Gastroesophageal sphincter (tissue), 3 donors: ENCODE measurements at regions not wholly inside any gene's neighbourhood (a gene's known extent, or its start where the extent isn't known, plus 50 kb on each side); places are given as distances from the start of the nearest gene placed in this dataset.

ENCODE experiments used
- EP300 ChIP-seq: sonication (generic); formaldehyde crosslinking; IDR thresholded peaks from one replicate; pipeline ENCODE4 v1.6.1; 2017; ENCODE audit warnings: antibody characterized with exemption, mild to moderate bottlenecking
- POLR2A ChIP-seq, 2 donors: fragments of 450-650 bp; IDR thresholded peaks; one replicate each; pipeline ENCODE4 v1.6.1; 2017; ENCODE audit warnings: antibody characterized with exemption in 2 of 2, mild to moderate bottlenecking in 2 of 2, moderate library complexity in 1 of 2
- POLR2AphosphoS5 ChIP-seq: sonication (generic); formaldehyde crosslinking; IDR thresholded peaks from one replicate; pipeline ENCODE4 v1.6.1; 2017; ENCODE audit warnings: antibody characterized with exemption
- TF ChIP-seq, protein P1 (sequence below), 4 experiments: fragments of 200-600 bp in 2 of 4; fragments of 450-650 bp in 2 of 4; sonication (generic) in 1 of 4; IDR thresholded peaks; one replicate each; pipeline ENCODE4 v1.5.1; 2017 to 2019; ENCODE audit warnings: antibody characterized with exemption in 4 of 4, mild to moderate bottlenecking in 2 of 4, moderate library complexity in 2 of 4

DNA sequence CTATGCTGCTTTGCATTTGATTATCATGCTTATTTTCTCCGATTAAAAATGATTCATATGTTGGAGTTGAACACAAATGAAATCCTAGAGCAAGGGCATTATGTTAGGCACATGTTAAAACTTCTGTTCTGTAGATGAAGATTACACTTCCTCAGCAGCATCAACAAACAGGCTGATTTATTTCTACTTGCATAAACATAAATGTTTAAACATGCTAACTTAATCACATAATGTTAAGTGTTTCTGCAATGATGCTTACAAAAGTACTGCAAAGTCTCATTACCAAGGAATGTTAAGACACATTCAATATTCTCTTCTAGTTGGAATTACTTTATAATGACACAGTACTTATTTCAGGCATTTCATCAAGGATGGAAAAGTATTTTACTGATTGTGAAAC is 770.8 kb downstream of the ANKRD7 start:
- TF ChIP-seq POLR2A (IDR thresholded peaks at IDR 0.05) (no peak), POLR2AphosphoS5 (no peak), EP300 (no peak)
- TF ChIP-seq, protein P1, sequence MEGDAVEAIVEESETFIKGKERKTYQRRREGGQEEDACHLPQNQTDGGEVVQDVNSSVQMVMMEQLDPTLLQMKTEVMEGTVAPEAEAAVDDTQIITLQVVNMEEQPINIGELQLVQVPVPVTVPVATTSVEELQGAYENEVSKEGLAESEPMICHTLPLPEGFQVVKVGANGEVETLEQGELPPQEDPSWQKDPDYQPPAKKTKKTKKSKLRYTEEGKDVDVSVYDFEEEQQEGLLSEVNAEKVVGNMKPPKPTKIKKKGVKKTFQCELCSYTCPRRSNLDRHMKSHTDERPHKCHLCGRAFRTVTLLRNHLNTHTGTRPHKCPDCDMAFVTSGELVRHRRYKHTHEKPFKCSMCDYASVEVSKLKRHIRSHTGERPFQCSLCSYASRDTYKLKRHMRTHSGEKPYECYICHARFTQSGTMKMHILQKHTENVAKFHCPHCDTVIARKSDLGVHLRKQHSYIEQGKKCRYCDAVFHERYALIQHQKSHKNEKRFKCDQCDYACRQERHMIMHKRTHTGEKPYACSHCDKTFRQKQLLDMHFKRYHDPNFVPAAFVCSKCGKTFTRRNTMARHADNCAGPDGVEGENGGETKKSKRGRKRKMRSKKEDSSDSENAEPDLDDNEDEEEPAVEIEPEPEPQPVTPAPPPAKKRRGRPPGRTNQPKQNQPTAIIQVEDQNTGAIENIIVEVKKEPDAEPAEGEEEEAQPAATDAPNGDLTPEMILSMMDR (IDR thresholded peaks at IDR 0.05): no peak
